ENCODE measurements at regions not wholly inside any gene's neighbourhood (a gene's known extent, or its start where the extent isn't known, plus 50 kb on each side); places are given as distances from the start of the nearest gene placed in this dataset.

DNA sequence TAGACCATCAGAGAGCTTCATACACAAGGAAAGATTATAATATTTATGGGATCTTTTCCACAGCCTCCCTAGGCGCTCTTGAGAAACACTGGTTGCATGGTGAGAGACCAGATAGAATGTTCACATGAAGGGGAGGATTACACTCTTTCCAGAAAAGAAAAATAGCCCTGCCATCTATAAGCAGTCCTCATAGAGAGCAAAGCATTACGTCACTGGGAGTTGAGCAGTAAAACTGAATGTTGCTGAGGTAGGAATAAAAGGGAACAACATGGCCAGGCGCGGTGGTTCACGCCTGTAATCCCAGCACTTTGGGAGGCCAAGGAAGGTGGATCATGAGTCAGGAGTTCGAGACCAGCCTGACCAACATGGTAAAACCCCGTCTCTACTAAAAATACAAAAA, 1934.3 kb downstream of the SUCLG1 start:
- TF ChIP-seq, protein P1, sequence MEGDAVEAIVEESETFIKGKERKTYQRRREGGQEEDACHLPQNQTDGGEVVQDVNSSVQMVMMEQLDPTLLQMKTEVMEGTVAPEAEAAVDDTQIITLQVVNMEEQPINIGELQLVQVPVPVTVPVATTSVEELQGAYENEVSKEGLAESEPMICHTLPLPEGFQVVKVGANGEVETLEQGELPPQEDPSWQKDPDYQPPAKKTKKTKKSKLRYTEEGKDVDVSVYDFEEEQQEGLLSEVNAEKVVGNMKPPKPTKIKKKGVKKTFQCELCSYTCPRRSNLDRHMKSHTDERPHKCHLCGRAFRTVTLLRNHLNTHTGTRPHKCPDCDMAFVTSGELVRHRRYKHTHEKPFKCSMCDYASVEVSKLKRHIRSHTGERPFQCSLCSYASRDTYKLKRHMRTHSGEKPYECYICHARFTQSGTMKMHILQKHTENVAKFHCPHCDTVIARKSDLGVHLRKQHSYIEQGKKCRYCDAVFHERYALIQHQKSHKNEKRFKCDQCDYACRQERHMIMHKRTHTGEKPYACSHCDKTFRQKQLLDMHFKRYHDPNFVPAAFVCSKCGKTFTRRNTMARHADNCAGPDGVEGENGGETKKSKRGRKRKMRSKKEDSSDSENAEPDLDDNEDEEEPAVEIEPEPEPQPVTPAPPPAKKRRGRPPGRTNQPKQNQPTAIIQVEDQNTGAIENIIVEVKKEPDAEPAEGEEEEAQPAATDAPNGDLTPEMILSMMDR (IDR thresholded peaks at IDR 0.05) = no peak
- TF ChIP-seq POLR2A (IDR thresholded peaks at IDR 0.05) = no peak
